ENCODE measurements at regions not wholly inside any gene's neighbourhood (a gene's known extent, or its start where the extent isn't known, plus 50 kb on each side); places are given as distances from the start of the nearest gene placed in this dataset.
"Not testable (repeated sequence)": the region's sequence is repeated elsewhere in the genome, so short reads cannot be mapped to it uniquely, and the experiment has no call there.

DNA sequence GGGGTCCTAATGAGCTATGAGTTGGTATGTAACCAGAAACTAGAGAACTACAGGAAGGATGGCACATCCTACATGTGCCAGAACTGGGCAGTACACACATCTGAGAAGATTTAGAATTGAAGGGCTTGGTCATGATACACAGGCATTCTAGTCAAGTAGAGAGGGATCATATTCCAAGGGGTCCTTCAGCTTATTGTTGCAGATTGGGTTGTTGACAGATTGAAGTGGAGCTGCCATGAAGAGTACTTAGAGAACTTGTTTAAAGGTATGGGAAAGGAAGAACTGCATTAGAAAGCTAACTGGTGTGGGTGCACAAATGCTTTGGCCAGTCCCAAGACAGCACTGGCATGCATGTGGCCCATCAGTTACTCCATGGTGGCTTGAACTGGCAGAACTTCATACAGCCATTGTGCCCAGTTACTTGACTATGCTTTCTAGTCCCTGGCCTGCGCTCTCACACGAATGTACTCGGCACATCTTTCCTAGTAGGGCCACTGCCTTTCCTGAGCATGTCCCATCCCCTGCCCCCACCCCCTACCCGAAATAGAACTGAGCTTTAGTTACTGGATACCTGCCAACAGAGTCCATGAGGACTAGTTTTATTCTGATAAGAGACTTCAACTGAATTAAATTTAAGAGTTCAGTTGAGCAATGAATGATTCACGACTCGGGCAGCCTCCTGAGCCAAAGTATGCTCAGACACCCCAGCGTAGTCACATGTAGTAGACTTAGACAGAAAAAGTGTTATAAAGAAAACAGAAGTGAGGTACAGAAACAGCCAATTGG lies 64.0 kb downstream of the CCNG2 start:
- peak; percentile 1 for DNase-seq (ENCODE audit: low read depth)

GRCh38 chr4:77225022-77225421 lies 68.0 kb downstream of the CCNG2 start:
- no peak for DNase-seq (ENCODE audit: low read depth)

DNA sequence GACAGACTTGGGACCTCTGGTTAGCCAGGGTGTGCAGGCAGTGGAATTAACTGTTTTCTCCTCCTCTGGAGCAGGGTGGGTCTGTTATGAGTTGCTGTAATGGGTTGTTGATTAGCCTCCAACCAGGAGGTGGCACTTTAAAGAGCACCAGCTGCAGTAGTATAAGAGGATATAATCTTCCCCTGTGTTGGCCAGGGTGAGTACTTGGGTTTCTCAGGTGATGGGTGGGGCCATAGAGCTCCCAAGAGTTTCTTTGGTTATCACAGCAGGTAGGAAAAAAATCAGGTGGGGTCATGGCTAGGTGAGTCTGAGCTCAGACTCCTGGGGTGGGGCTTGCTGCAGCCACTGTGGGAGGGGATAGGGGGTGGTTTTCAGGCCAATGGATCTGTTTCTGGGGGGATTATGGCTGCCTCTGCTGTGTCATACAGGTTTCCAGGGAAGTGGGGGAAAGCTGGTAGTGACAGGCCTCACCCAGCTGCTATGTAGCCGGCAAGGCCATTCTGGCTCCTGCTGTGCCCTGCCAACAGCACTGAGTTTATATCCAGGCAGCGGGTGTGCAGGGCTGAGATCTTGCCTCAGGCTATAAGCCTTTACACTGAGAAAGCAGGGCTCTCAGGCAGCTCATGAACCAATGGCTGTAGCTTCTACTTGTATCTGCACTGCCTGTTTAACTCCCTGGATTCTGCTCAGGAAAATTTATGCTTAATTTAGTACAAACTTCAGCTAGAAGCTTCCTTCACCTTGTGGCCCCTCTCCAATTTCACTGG lies 70.1 kb downstream of the CCNG2 start:
- no peak for DNase-seq (ENCODE audit: low read depth)

GRCh38 chr4:77229433-77229832 lies 72.4 kb downstream of the CCNG2 start:
- DNase-seq (ENCODE audit: low read depth): no peak

DNA sequence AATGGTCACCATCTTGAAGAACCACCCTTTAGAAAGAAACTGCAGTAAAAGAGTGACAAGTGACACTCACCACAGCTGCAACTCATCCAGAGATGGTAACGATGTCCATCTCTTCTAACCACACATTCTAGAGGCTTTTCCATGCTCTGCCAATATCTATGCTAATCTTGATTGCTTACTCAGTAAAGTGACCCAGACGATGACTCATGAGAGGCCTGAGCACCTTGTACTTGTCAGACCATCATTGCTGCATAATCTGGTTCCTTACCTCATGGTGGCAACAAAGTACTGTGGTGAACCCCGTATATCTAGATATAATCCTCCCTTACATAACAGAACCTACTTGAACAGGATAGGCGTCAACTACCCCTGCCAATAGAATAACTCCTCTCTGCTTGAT lies 75.6 kb downstream of the CCNG2 start:
- DNase-seq (ENCODE audit: low read depth): peak; percentile 1

- DNase-seq (ENCODE audit: low read depth): no peak
These were observed 78.4 kb downstream of the CCNG2 start for GRCh38 chr4:77235289-77235854.

- DNase-seq (ENCODE audit: low read depth): no peak
These were observed 79.8 kb downstream of the CCNG2 start for GRCh38 chr4:77236806-77237205.

DNA sequence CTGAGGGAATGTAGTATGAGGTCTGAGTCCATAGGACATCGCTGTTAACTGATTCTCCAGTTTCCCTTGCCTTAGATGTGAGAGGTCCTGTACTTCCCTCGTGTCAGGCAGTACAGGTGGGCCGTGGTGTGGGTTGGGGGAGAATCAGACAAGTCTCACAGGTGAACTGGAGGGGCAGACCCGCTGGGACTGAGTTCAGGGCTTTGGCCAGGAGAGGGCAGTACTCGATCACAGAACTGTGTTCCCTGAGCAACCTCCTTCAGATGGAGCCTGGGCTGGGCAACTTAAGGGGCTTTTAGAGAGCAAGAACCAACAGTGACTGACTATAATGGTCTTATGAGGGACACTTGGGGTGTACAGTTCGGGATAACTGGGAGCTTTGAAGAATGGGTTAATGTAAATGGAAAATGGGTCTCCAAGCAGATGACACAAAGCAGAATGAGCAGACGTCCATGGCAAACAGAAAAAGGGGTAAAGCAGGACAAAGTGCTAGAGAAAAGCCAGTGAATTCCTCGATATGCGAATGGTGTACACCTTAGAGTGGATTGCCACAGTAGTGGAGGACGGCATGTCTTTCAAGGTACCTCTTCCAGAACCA lies 83.6 kb downstream of the CCNG2 start:
- peak; percentile 21 for DNase-seq (ENCODE audit: low read depth)

DNA sequence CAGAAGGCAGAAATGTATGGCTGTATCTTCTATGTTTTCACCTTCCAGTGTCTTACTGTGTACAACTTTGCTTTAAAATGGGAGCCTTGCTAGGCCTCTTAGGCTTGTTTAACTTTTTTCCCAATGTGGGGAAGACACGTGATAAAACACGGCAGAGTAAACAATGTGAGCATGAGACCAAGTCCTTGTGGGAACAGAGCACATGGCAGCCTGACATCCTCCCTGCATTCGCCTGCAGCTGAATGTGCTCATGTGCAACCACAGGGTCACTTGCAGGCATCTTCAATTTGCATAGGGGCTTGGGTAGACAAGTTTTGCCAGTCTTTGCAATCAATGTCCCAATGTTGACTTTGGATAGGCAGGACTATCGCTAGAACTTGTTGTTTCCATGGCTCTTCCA lies 91.8 kb downstream of the CCNG2 start:
- no peak for DNase-seq (ENCODE audit: low read depth)

DNA sequence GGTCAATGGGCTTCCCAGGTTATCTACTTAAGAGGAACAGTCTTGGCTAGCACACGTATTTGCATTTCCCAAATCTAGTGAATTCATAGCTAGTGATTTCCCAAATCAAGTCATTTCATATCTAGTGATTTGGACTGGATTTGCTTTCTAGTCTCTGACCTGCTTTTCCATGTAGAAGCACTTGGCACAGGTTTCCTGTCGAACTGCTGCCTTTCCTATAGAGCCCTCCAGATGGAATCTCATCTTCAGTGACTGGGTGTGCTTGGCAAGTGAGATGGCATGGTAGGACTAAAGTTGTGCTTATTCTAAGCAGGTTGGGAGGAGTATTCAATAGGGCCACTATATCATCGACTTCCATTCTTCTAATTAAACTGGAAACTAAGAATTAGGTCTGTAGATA lies 94.7 kb downstream of the CCNG2 start:
- no peak for DNase-seq (ENCODE audit: low read depth)

- DNase-seq (ENCODE audit: low read depth): no peak
These were observed 106.2 kb downstream of the CCNG2 start for GRCh38 chr4:77263247-77263646.

GRCh38 chr4:77263976-77264375 lies 107.0 kb downstream of the CCNG2 start:
- DNase-seq (ENCODE audit: low read depth): not testable (repeated sequence)

- no peak for DNase-seq (ENCODE audit: low read depth)
These were observed 107.8 kb downstream of the CCNG2 start for GRCh38 chr4:77264826-77265225.

- DNase-seq (ENCODE audit: low read depth): no peak
These were observed 111.1 kb downstream of the CCNG2 start for GRCh38 chr4:77268108-77268507.

- DNase-seq (ENCODE audit: low read depth): no peak
These were observed 112.5 kb downstream of the CCNG2 start for GRCh38 chr4:77269505-77269904.

DNA sequence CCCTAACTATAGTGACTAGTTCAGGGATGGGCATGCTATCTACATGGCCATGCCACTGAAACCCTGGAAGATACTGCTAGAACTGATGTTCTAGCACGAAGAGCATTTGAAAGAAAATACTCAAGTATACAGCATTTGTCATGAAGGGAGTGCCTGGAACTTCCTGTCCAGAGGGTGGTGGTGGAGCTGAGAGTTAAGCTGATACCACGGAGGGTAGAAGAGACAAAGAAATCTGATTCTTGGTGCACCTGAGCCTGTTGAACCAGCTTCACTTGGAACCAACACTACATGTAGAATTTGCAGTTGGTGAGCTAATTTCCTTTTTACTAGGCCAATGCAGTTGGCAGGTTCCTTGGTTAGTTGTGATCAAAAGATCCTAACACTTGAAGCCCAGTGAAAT lies 116.4 kb downstream of the CCNG2 start:
- no peak for DNase-seq (ENCODE audit: low read depth)

- not testable (repeated sequence) for DNase-seq (ENCODE audit: low read depth)
These were observed 122.1 kb downstream of the CCNG2 start for GRCh38 chr4:77279114-77279513.

DNA sequence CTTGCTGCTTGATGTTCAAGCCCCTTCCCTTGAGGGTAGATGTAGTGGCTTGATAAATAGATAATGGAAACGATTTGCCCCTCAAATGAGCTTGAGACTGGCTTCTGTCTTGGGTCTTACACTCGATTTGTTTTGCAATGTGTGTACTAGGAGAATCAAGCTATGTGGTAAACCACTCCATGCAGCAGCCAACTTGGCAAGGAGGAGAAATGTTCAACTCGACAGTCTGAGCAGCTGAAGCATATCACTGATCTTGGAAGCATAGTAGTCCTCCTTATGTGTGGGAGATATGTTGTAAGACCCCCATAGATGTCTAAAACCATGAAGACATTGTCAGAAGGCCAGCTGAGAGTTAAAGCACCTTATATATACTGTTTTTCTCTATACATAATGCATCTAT lies 125.3 kb downstream of the CCNG2 start:
- no peak for DNase-seq (ENCODE audit: low read depth)

DNA sequence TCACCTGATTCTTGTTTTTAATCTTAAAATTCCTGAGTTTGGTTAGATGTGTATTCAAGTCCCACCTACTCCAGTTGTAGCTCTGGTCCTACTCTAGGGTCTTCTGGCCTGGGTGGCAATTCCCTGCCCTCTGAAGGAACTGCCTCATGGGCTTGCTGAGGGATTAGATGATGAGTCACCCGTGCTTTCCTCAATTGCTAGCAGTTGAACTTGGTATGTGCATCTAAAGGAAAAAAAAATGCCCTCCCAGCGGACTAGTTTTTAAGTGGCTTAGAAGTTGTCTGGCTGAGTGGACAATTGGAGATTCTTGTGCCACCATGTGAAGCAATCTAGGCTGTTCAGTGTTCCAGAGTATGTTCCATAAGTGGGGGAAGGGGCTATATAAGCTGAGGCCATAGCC lies 127.0 kb downstream of the CCNG2 start:
- no peak for DNase-seq (ENCODE audit: low read depth)

DNA sequence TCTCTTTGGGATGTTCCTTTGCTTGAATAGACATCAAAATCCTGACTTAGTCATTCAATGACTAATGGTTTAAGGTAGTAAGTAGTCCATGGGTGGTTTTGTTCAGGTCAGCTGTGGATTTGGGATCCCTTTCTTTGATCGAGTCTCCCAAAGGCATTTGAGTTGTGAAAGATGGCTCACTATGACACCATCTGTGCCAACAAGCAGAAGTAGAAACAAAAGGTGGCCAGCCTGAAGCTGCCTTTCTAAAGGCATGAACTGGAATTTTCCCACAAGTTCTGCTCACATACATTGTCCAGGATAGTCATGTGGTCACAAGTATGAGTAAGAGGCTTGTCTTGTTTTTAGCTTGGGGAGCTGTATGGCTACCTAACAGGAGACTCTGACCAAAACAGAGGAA lies 129.9 kb downstream of the CCNG2 start:
- no peak for DNase-seq (ENCODE audit: low read depth)

DNA sequence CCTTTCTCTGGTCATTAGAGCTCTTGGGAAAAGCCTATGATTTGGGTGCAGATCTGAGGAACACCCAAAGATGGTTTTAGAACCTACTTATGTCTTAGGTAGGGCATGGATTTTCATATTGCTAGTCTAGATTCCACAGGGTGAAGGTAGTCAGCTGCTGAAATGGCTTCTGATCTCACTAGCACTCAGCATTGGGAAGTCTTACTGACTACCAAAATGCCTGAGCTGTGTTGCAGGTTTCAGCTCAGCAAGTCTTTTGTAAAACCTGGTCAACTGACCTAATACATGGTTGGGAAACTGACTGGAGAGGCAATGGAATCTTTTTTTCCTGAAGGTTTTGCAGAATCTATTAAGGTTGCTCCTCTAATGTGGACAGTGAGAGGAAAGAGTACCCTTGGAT lies 136.4 kb downstream of the CCNG2 start:
- no peak for DNase-seq (ENCODE audit: low read depth)

DNA sequence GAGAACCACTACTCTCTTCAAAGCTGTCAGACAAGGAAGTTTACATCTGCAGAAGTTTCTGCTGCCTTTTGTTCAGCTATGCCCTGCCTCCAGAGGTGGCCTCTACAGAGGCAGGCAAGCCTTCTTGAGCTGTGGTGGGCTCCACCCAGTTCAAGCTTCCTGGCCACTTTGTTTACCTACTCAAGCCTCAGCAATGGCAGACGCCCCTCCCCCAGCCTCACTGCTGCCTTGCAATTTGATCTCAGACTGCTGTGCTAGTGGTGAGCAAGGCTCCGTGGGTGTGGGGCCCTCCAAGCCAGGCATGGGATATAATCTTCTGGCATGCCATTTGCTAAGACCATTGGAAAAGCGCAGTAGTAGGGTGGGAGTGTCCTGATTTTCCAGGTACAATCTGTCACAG lies 144.0 kb downstream of the CCNG2 start:
- not testable (repeated sequence) for DNase-seq (ENCODE audit: low read depth)

DNA sequence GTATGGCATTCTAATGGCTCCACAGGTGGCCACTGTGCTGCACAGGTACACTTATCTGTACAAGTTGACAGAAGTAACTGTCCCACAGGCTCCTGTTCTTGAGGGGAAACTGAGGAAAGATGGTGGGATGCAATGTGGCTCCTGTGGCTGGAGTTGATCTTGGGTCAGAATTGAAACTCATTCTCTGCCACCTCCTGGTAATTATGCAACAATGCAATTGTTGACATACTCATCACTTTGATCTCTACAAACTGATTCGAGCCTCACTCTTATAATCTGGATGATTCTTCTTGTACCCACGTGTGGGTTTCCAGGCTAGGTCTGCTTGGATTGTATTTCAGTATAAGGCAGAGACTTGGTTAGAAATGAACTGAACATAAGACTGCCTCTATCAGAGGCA lies 148.8 kb downstream of the CCNG2 start:
- DNase-seq (ENCODE audit: low read depth): no peak
